Endothelial cell of umbilical vein (primary cell): ENCODE measurements at regions not wholly inside any gene's neighbourhood (a gene's known extent, or its start where the extent isn't known, plus 50 kb on each side); places are given as distances from the start of the nearest gene placed in this dataset.

Experiments
- CTCF ChIP-seq, 2 donors: IDR thresholded peaks; 1 replicate in 1 of 2; 2 replicates in 1 of 2; pipeline ENCODE4 v1.5.1; 2011; ENCODE audit warnings: low read length in 2 of 2, mild to moderate bottlenecking in 2 of 2, moderate library complexity in 2 of 2, control low read depth in 1 of 2, inconsistent platforms in 1 of 2, low read depth in 1 of 2; ENCODE audit not compliant: insufficient read depth in 1 of 2; ENCODE audit errors: extremely low read depth in 1 of 2
- EZH2 ChIP-seq: IDR thresholded peaks from 2 replicates; pipeline ENCODE4 v1.6.1; 2012; ENCODE audit warnings: borderline replicate concordance, low read depth, mild to moderate bottlenecking, moderate library complexity, low read length, inconsistent platforms; ENCODE audit not compliant: severe bottlenecking
- JUN ChIP-seq: IDR thresholded peaks from 2 replicates; pipeline ENCODE4 v1.6.1; 2011; ENCODE audit warnings: borderline replicate concordance, low read depth; ENCODE audit not compliant: insufficient read length, insufficient read depth
- MAX ChIP-seq: IDR thresholded peaks from 2 replicates; pipeline ENCODE4 v1.6.1; 2011; ENCODE audit not compliant: insufficient read depth, insufficient read length
- POLR2A ChIP-seq: IDR thresholded peaks from 2 replicates; pipeline ENCODE4 v1.6.1; 2012; ENCODE audit warnings: low read depth, mild to moderate bottlenecking, control low read depth, low read length
- POLR2AphosphoS5 ChIP-seq: IDR thresholded peaks from 2 replicates; pipeline ENCODE4 v1.6.1; 2012; ENCODE audit warnings: low read depth, mild to moderate bottlenecking, control low read depth, low read length, moderate library complexity; ENCODE audit not compliant: insufficient read depth

DNA sequence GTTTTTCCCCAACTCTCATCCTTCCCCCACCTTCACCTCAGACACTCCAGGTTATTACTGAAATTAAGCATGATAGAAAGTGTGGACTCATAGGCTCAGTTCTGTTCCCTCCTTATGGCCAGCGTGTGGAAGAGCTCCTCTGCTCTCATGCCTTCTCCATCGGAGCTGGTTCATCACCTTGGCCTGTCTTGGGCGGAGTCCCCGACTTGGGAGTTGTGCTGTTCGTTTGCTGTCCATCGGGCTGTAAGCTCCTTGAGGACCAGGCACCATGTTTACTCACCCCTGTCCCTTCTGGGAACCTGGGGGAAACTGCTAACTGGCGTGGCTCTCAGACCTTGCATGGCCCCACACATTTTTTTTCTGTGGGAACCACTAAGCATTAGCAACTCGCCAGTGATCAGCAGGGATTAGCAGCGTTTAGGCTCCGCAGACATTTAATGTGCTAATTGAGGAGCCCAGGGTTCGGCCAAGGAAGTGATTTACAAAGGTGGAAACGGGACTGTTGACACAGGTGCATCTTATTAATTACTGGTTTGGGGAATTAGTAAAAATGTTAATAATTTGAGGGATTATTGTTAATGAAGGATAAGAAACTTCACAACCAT is 123.8 kb downstream of the TM9SF2 start:
- TF ChIP-seq CTCF (IDR thresholded peaks at IDR 0.05; ENCODE audit: extremely low read depth in 1 of 2, insufficient read depth in 1 of 2, low read depth in 1 of 2, low read length in 2 of 2) (no peak), MAX (no peak), POLR2AphosphoS5 (no peak), JUN (no peak), POLR2A (no peak), EZH2 (no peak)
